Neural progenitor cell (in vitro differentiated cells): ENCODE measurements at regions not wholly inside any gene's neighbourhood (a gene's known extent, or its start where the extent isn't known, plus 50 kb on each side); places are given as distances from the start of the nearest gene placed in this dataset.

ENCODE experiments used
- DNase-seq: peaks from one replicate; pipeline ENCODE4 v3.0.0-alpha.2; 2016; ENCODE audit warnings: low spot score
- H2AFZ ChIP-seq: fragments of 200-600 bp; sonication (generic); replicated peaks from 2 replicates; pipeline ENCODE4 v1.6.1; 2016; ENCODE audit warnings: antibody characterized with exemption
- H3F3A ChIP-seq: fragments of 200-600 bp; sonication (generic); 2 replicates; pipeline ENCODE4 v1.6.1; 2016; ENCODE audit warnings: antibody characterized with exemption, low read depth
- H3K27ac ChIP-seq: fragments of 200-600 bp; sonication (generic); 2 replicates; pipeline ENCODE4 v1.5.1; 2016; ENCODE audit warnings: mild to moderate bottlenecking
- H3K27me3 ChIP-seq: fragments of 200-600 bp; sonication (generic); 2 replicates; pipeline ENCODE4 v1.6.1; 2016; ENCODE audit warnings: mild to moderate bottlenecking, moderate library complexity
- H3K36me3 ChIP-seq: fragments of 200-600 bp; sonication (generic); 2 replicates; pipeline ENCODE4 v1.5.1; 2016
- H3K4me1 ChIP-seq: fragments of 200-600 bp; sonication (generic); 2 replicates; pipeline ENCODE4 v1.6.1; 2016; ENCODE audit warnings: mixed run types
- H3K4me2 ChIP-seq: fragments of 200-600 bp; sonication (generic); 2 replicates; pipeline ENCODE4 v1.6.1; 2016
- H3K4me3 ChIP-seq: fragments of 200-600 bp; sonication (generic); 2 replicates; pipeline ENCODE4 v1.5.1; 2016
- H3K79me2 ChIP-seq: fragments of 200-600 bp; sonication (generic); 2 replicates; pipeline ENCODE4 v1.6.1; 2016; ENCODE audit warnings: low read depth
- H3K9ac ChIP-seq: fragments of 200-600 bp; sonication (generic); 2 replicates; pipeline ENCODE4 v1.6.1; 2016
- H3K9me3 ChIP-seq: fragments of 200-600 bp; sonication (generic); 2 replicates; pipeline ENCODE4 v1.5.1; 2016; ENCODE audit warnings: low read depth
- H4K20me1 ChIP-seq: fragments of 200-600 bp; sonication (generic); 2 replicates; pipeline ENCODE4 v1.6.1; 2016; ENCODE audit warnings: low read depth
- H3K27ac Mint-ChIP-seq: 3 replicates; pipeline ENCODE4 v1.8.0; 2021; ENCODE audit warnings: mixed read lengths
- H3K27me3 Mint-ChIP-seq: 2 replicates; pipeline ENCODE4 v1.8.0; 2022; ENCODE audit warnings: low read depth, mild to moderate bottlenecking, inconsistent platforms, moderate library complexity, mixed read lengths; ENCODE audit not compliant: insufficient read depth
- H3K36me3 Mint-ChIP-seq: 3 replicates; pipeline ENCODE4 v1.8.0; 2021; ENCODE audit warnings: mixed read lengths
- H3K4me1 Mint-ChIP-seq: 3 replicates; pipeline ENCODE4 v1.8.0; 2021; ENCODE audit warnings: mixed read lengths
- H3K4me3 Mint-ChIP-seq: 3 replicates; pipeline ENCODE4 v1.8.0; 2021; ENCODE audit warnings: mild to moderate bottlenecking, moderate library complexity, mixed read lengths
- H3K9me3 Mint-ChIP-seq: 3 replicates; pipeline ENCODE4 v1.8.0; 2020; ENCODE audit warnings: mixed read lengths
- CTCF ChIP-seq: fragments of 200-600 bp; sonication (generic); IDR thresholded peaks from 2 replicates; pipeline ENCODE4 v1.5.1; 2017; ENCODE audit warnings: antibody characterized with exemption, mild to moderate bottlenecking
- EZH2 ChIP-seq: fragments of 200-600 bp; sonication (generic); IDR thresholded peaks from 2 replicates; pipeline ENCODE4 v1.6.1; 2017; ENCODE audit warnings: antibody characterized with exemption, mild to moderate bottlenecking, moderate library complexity
- EZH2phosphoT487 ChIP-seq: fragments of 200-600 bp; sonication (generic); IDR thresholded peaks from 2 replicates; pipeline ENCODE4 v1.6.1; 2017; ENCODE audit warnings: antibody characterized with exemption

- no peak overlapping the region for H3K9ac ChIP-seq
- Mint-ChIP-seq H3K4me1 (no peaks in the 10 kb centered on the region), H3K27ac (no peak overlapping the region), H3K4me3 (no peak overlapping the region), H3K27me3 (peaks cover 7% of the 10 kb centered on the region), H3K9me3 (peaks cover 3% of the 10 kb centered on the region), H3K36me3 (no peaks in the 10 kb centered on the region)
- no peaks in the 10 kb centered on the region for H3F3A ChIP-seq
- H3K4me1 ChIP-seq = no peaks in the 10 kb centered on the region
- H3K27ac ChIP-seq = no peak overlapping the region
- no peaks in the 10 kb centered on the region for H3K79me2 ChIP-seq
- no peak overlapping the region for H3K4me2 ChIP-seq
- no peaks in the 10 kb centered on the region for H4K20me1 ChIP-seq
- H3K27me3 ChIP-seq = no peaks in the 10 kb centered on the region
- DNase-seq = no peak
- no peak overlapping the region for H2AFZ ChIP-seq
- H3K9me3 ChIP-seq = no peaks in the 10 kb centered on the region
- TF ChIP-seq CTCF = no peak
- no peak for TF ChIP-seq EZH2
- TF ChIP-seq EZH2phosphoT487 = no peak
- no peak overlapping the region for H3K4me3 ChIP-seq
- H3K36me3 ChIP-seq = no peaks in the 10 kb centered on the region
These were observed 438.1 kb downstream of the MAT2B start for GRCh38 chr5:163943546-163943945.

- H3K9me3 Mint-ChIP-seq = peaks cover 5% of the 10 kb centered on the region
- H3K4me3 ChIP-seq = no peak overlapping the region
- H3K9ac ChIP-seq = no peak overlapping the region
- H3F3A ChIP-seq = no peaks in the 10 kb centered on the region
- no peaks in the 10 kb centered on the region for H3K4me1 Mint-ChIP-seq
- no peaks in the 10 kb centered on the region for H3K79me2 ChIP-seq
- DNase-seq = no peak
- H3K27ac ChIP-seq = no peak overlapping the region
- H3K4me2 ChIP-seq = no peak overlapping the region
- TF ChIP-seq EZH2 (no peak), CTCF (no peak), EZH2phosphoT487 (no peak)
- H3K4me3 Mint-ChIP-seq = no peak overlapping the region
- H2AFZ ChIP-seq = no peak overlapping the region
- H3K27me3 Mint-ChIP-seq = peaks cover 7% of the 10 kb centered on the region
- H4K20me1 ChIP-seq = no peaks in the 10 kb centered on the region
- H3K36me3 ChIP-seq = no peaks in the 10 kb centered on the region
- H3K9me3 ChIP-seq = no peaks in the 10 kb centered on the region
- no peak overlapping the region for H3K27ac Mint-ChIP-seq
- H3K36me3 Mint-ChIP-seq = no peaks in the 10 kb centered on the region
- no peaks in the 10 kb centered on the region for H3K27me3 ChIP-seq
- no peaks in the 10 kb centered on the region for H3K4me1 ChIP-seq
These were observed 439.3 kb downstream of the MAT2B start for GRCh38 chr5:163944738-163945137.

- Histone ChIP-seq H3K4me2 (no peak overlapping the region), H2AFZ (no peak overlapping the region), H3K9ac (no peak overlapping the region), H3K27ac (no peak overlapping the region), H3K27me3 (no peaks in the 10 kb centered on the region), H3K4me3 (no peak overlapping the region), H4K20me1 (no peaks in the 10 kb centered on the region), H3K9me3 (no peaks in the 10 kb centered on the region), H3F3A (no peaks in the 10 kb centered on the region), H3K4me1 (no peaks in the 10 kb centered on the region), H3K36me3 (no peaks in the 10 kb centered on the region), H3K79me2 (no peaks in the 10 kb centered on the region)
- Mint-ChIP-seq H3K9me3 (peaks cover 5% of the 10 kb centered on the region), H3K27ac (no peak overlapping the region), H3K4me1 (peaks cover 8% of the 10 kb centered on the region), H3K27me3 (peaks cover 10% of the 10 kb centered on the region), H3K4me3 (no peak overlapping the region), H3K36me3 (no peaks in the 10 kb centered on the region)
- no peak for DNase-seq
- TF ChIP-seq EZH2phosphoT487 = no peak
- no peak for TF ChIP-seq EZH2
- TF ChIP-seq CTCF = no peak
These were observed 442.6 kb downstream of the MAT2B start for GRCh38 chr5:163947848-163948666.
